Non-pigmented ciliary epithelial cell (primary cell): ENCODE measurements at regions not wholly inside any gene's neighbourhood (a gene's known extent, or its start where the extent isn't known, plus 50 kb on each side); places are given as distances from the start of the nearest gene placed in this dataset.
A peak's percentile ranks its signal among the peaks of the same experiment; 100 is the strongest.

Experiments used
- DNase-seq: peaks from one replicate; pipeline ENCODE4 v3.0.0-alpha.2; 2010; ENCODE audit warnings: low read depth

- DNase-seq, result no peak
These were observed 547.6 kb upstream of the AGTR1 start for GRCh38 chr3:148150141-148150540.

- peak; percentile 74 for DNase-seq
These were observed 539.5 kb upstream of the AGTR1 start for GRCh38 chr3:148158210-148158609.

GRCh38 chr3:148162132-148162531 lies 535.6 kb upstream of the AGTR1 start:
- no peak for DNase-seq

GRCh38 chr3:148168347-148168746 lies 529.4 kb upstream of the AGTR1 start:
- DNase-seq, result no peak

GRCh38 chr3:148173851-148174250 lies 523.9 kb upstream of the AGTR1 start:
- no peak for DNase-seq

- no peak for DNase-seq
These were observed 522.5 kb upstream of the AGTR1 start for GRCh38 chr3:148175214-148175613.

- DNase-seq, result no peak
These were observed 519.2 kb upstream of the AGTR1 start for GRCh38 chr3:148178503-148178902.

- DNase-seq, result no peak
These were observed 512.9 kb upstream of the AGTR1 start for GRCh38 chr3:148184798-148185197.

- no peak for DNase-seq
These were observed 510.8 kb upstream of the AGTR1 start for GRCh38 chr3:148186881-148187280.

- DNase-seq, result no peak
These were observed 510.4 kb upstream of the AGTR1 start for GRCh38 chr3:148187296-148187695.

- DNase-seq, result no peak
These were observed 507.2 kb upstream of the AGTR1 start for GRCh38 chr3:148190441-148190990.

GRCh38 chr3:148191966-148192365 lies 505.7 kb upstream of the AGTR1 start:
- no peak for DNase-seq

- no peak for DNase-seq
These were observed 500.6 kb upstream of the AGTR1 start for GRCh38 chr3:148197061-148197460.

- no peak for DNase-seq
These were observed 495.3 kb upstream of the AGTR1 start for GRCh38 chr3:148202386-148202785.

- DNase-seq, result no peak
These were observed 494.2 kb upstream of the AGTR1 start for GRCh38 chr3:148203297-148204010.

- no peak for DNase-seq
These were observed 493.6 kb upstream of the AGTR1 start for GRCh38 chr3:148204131-148204530.

- DNase-seq, result no peak
These were observed 491.7 kb upstream of the AGTR1 start for GRCh38 chr3:148205977-148206376.

- DNase-seq, result no peak
These were observed 491.3 kb upstream of the AGTR1 start for GRCh38 chr3:148206446-148206845.

GRCh38 chr3:148208975-148209374 lies 488.7 kb upstream of the AGTR1 start:
- no peak for DNase-seq

- DNase-seq, result no peak
These were observed 486.0 kb upstream of the AGTR1 start for GRCh38 chr3:148211725-148212124.

- DNase-seq, result no peak
These were observed 483.0 kb upstream of the AGTR1 start for GRCh38 chr3:148214705-148215104.

- DNase-seq, result no peak
These were observed 480.4 kb upstream of the AGTR1 start for GRCh38 chr3:148217317-148217716.

- DNase-seq, result no peak
These were observed 479.5 kb upstream of the AGTR1 start for GRCh38 chr3:148218222-148218621.

- no peak for DNase-seq
These were observed 477.7 kb upstream of the AGTR1 start for GRCh38 chr3:148219999-148220398.
